SK-N-SH (cell line): ENCODE measurements at regions not wholly inside any gene's neighbourhood (a gene's known extent, or its start where the extent isn't known, plus 50 kb on each side); places are given as distances from the start of the nearest gene placed in this dataset.

ENCODE experiments used
- CTCF ChIA-PET: fragments of 300-600, 350-600 bp; formaldehyde crosslinking; extraction: SDS; loops from one replicate; lab custom pipeline; 2021; lab: Yijun Ruan, JAX
- POLR2A ChIA-PET: fragments of 350-600 bp; sonication (Branson Sonifier 250); formaldehyde crosslinking; extraction: SDS; loops from one replicate; lab custom pipeline; 2020; ENCODE audit warnings: antibody characterized with exemption, inconsistent platforms; lab: Yijun Ruan, JAX
- DNase-seq: peaks from one replicate; pipeline ENCODE4 v3.0.0; 2012
- H2AFZ ChIP-seq: fragments of 200-600 bp; sonication (generic); 2 replicates; pipeline ENCODE4 v1.8.1; 2016; ENCODE audit warnings: antibody characterized with exemption, mild to moderate bottlenecking, low read depth
- H3F3A ChIP-seq: fragments of 200-600 bp; sonication (generic); replicated peaks from 2 replicates; pipeline ENCODE3; 2016; ENCODE audit warnings: antibody characterized with exemption, mild to moderate bottlenecking; ENCODE audit not compliant: insufficient read depth
- H3K27ac ChIP-seq, 2 experiments: fragments of 200-500 bp in 1 of 2; fragments of 200-600 bp in 1 of 2; sonication (Bioruptor generic) in 1 of 2; sonication (generic), shearing (Covaris generic) in 1 of 2; 2 replicates each; pipeline versions ENCODE4 v1.5.1 to v1.6.1; 2014 to 2016; ENCODE audit warnings: low read depth in 2 of 2, inconsistent platforms in 1 of 2, low read length in 1 of 2, mild to moderate bottlenecking in 1 of 2, mixed read lengths in 1 of 2
- H3K27me3 ChIP-seq: fragments of 200-600 bp; sonication (generic), shearing (Covaris generic); 2 replicates; pipeline ENCODE4 v1.6.1; 2016; ENCODE audit warnings: mixed run types; ENCODE audit not compliant: insufficient read depth
- H3K36me3 ChIP-seq, 2 experiments: fragments of 200-500 bp in 1 of 2; fragments of 200-600 bp in 1 of 2; sonication (Bioruptor generic) in 1 of 2; sonication (generic) in 1 of 2; replicated peaks in 1 of 2; 2 replicates each; pipeline versions ENCODE3 to v1.5.1; 2014 to 2016; ENCODE audit warnings: low read length in 1 of 2, mild to moderate bottlenecking in 1 of 2; ENCODE audit not compliant: insufficient read depth in 2 of 2, control insufficient read depth in 1 of 2
- H3K4me1 ChIP-seq, 2 experiments: fragments of 200-500 bp in 1 of 2; fragments of 200-600 bp in 1 of 2; sonication (Bioruptor generic) in 1 of 2; sonication (generic), shearing (Covaris generic) in 1 of 2; 2 replicates each; pipeline versions ENCODE4 v1.5.1 to v1.6.1; 2014 to 2016; ENCODE audit warnings: low read depth in 1 of 2, low read length in 1 of 2, mixed run types in 1 of 2; ENCODE audit not compliant: insufficient read depth in 2 of 2, control insufficient read depth in 1 of 2
- H3K4me2 ChIP-seq: fragments of 200-600 bp; sonication (generic), shearing (Covaris generic); 2 replicates; pipeline ENCODE4 v1.6.1; 2017; ENCODE audit warnings: mixed run types
- H3K4me3 ChIP-seq, 2 experiments: fragments of 200-500 bp in 1 of 2; fragments of 200-600 bp in 1 of 2; sonication (Bioruptor generic) in 1 of 2; sonication (generic), shearing (Covaris generic) in 1 of 2; 2 replicates each; pipeline versions ENCODE4 v1.5.1 to v1.8.1; 2014 to 2016; ENCODE audit warnings: low read depth in 2 of 2, inconsistent platforms in 1 of 2, low read length in 1 of 2, mild to moderate bottlenecking in 1 of 2, mixed read lengths in 1 of 2, moderate library complexity in 1 of 2
- H3K79me2 ChIP-seq: fragments of 200-600 bp; sonication (generic); 2 replicates; pipeline ENCODE4 v1.8.1; 2017; ENCODE audit warnings: mild to moderate bottlenecking; ENCODE audit not compliant: insufficient read depth
- H3K9ac ChIP-seq: fragments of 200-600 bp; sonication (generic); 2 replicates; pipeline ENCODE4 v1.6.1; 2017; ENCODE audit warnings: mixed run types
- H3K9me2 ChIP-seq: fragments of 200-600 bp; sonication (generic); 2 replicates; pipeline ENCODE4 v1.6.1; 2017; ENCODE audit warnings: mixed run types
- H3K9me3 ChIP-seq: fragments of 200-600 bp; sonication (generic); 2 replicates; pipeline ENCODE4 v1.6.1; 2017; ENCODE audit warnings: mixed run types, mild to moderate bottlenecking, moderate library complexity
- H4K20me1 ChIP-seq: fragments of 200-600 bp; sonication (generic); 2 replicates; pipeline ENCODE4 v1.6.1; 2017; ENCODE audit warnings: mild to moderate bottlenecking, mixed run types; ENCODE audit not compliant: insufficient read depth
- ELF1 ChIP-seq: IDR thresholded peaks from 2 replicates; pipeline ENCODE4 v1.4.0; 2012
- EZH2phosphoT487 ChIP-seq: fragments of 200-600 bp; sonication (generic); IDR thresholded peaks from 2 replicates; pipeline ENCODE4 v1.6.1; 2017; ENCODE audit warnings: low read depth, mixed run types, mild to moderate bottlenecking, antibody characterized with exemption, moderate library complexity, borderline replicate concordance
- FOSL2 ChIP-seq: IDR thresholded peaks from 2 replicates; pipeline ENCODE4 v1.4.0; 2012; ENCODE audit warnings: low read depth, mild to moderate bottlenecking, moderate library complexity, borderline replicate concordance
- GABPA ChIP-seq: IDR thresholded peaks from 2 replicates; pipeline ENCODE4 v1.4.0; 2012; ENCODE audit warnings: low read depth, mild to moderate bottlenecking
- GATA2 ChIP-seq: sonication (generic); formaldehyde crosslinking; IDR thresholded peaks from 2 replicates; pipeline ENCODE4 v1.5.0; 2020; ENCODE audit warnings: mild to moderate bottlenecking, missing genetic modification reagents
- MXI1 ChIP-seq: IDR thresholded peaks from 2 replicates; pipeline ENCODE4 v1.6.1; 2012; ENCODE audit warnings: mild to moderate bottlenecking, low read depth, low read length, improper control_type of control experiment
- NFIC ChIP-seq: IDR thresholded peaks from 2 replicates; pipeline ENCODE4 v1.4.0; 2012; ENCODE audit warnings: borderline replicate concordance
- RAD21 ChIP-seq: IDR thresholded peaks from 2 replicates; pipeline ENCODE4 v1.6.1; 2012; ENCODE audit warnings: mild to moderate bottlenecking, low read length
- RFX5 ChIP-seq: IDR thresholded peaks from 2 replicates; pipeline ENCODE4 v1.6.1; 2012; ENCODE audit warnings: mild to moderate bottlenecking, improper control_type of control experiment, low read length
- RXRA ChIP-seq: IDR thresholded peaks from 2 replicates; pipeline ENCODE4 v1.4.0; 2012; ENCODE audit warnings: low read depth, mild to moderate bottlenecking, borderline replicate concordance
- SMC3 ChIP-seq: IDR thresholded peaks from 2 replicates; pipeline ENCODE4 v1.6.1; 2012; ENCODE audit warnings: low read depth, low read length, improper control_type of control experiment
- TEAD4 ChIP-seq: IDR thresholded peaks from 2 replicates; pipeline ENCODE4 v1.4.0; 2012; ENCODE audit warnings: mild to moderate bottlenecking, borderline replicate concordance; ENCODE audit not compliant: insufficient read depth
- YY1 ChIP-seq: IDR thresholded peaks from 2 replicates; pipeline ENCODE4 v1.4.0; 2012; ENCODE audit warnings: low read depth, mild to moderate bottlenecking
- WGBS: methylation state at CpG from one replicate; pipeline ENCODE4 v1.1.6; 2017; ENCODE audit warnings: low lambda C conversion rate; 5-methylcytosine and 5-hydroxymethylcytosine counted together
- TF ChIP-seq, protein P1 (sequence below): fragments of 200-600 bp; sonication (generic); IDR thresholded peaks from 2 replicates; pipeline ENCODE4 v1.6.1; 2017; ENCODE audit warnings: antibody characterized with exemption, mild to moderate bottlenecking, moderate library complexity
- TF ChIP-seq, protein P2 (sequence below): IDR thresholded peaks from 2 replicates; pipeline ENCODE4 v1.4.0; 2012; ENCODE audit warnings: low read depth

DNA sequence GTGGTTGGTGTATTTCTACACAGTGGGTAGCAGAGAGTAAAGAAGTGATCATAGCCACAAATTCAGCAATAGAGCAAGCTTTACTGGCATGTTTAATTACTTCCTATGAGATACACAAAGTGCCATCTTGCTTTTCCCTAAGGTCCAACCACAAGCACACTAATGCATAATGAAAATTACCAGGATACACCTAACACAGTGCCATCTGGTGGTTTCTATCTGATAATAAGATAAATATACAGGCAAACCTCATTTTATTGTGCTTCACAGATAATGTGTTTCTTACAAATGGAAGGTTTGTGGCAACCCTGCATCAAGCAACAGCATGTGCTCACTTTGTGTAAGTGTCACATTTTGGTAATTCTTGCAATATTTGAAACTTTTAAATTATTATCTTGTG, 223.0 kb downstream of the NSUN3 start:
- H3K4me1 ChIP-seq, result peaks cover 0 to 2% of the 10 kb centered on the region in 2 experiments; a peak in 2 of 4 replicates
- ChIA-PET POLR2A (no interaction called here), CTCF (interaction anchor here (0.6 to 4.7 kb wide), 8 partner anchors 10 to 153 kb away, joined by 3 to 21 read pairs (median 4); no protein-coding TSS in a partner anchor)
- no peak overlapping the region for H3K9ac ChIP-seq
- no peaks in the 10 kb centered on the region for H3K79me2 ChIP-seq
- no peak overlapping the region for H2AFZ ChIP-seq
- H3K27ac ChIP-seq, result peak overlapping the region in 1 of 2 experiments; percentile 11; a peak in 1 of 4 replicates
- no peaks in the 10 kb centered on the region for H4K20me1 ChIP-seq
- no peaks in the 10 kb centered on the region for H3K9me2 ChIP-seq
- H3K36me3 ChIP-seq, result no peaks in the 10 kb centered on the region
- no peak for TF ChIP-seq RXRA
- TF ChIP-seq MXI1, result no peak
- peak; percentile 34; the same call in 1 of the 2 replicates for TF ChIP-seq SMC3
- no peak for TF ChIP-seq YY1
- peak; percentile 47 for TF ChIP-seq RAD21
- TF ChIP-seq, protein P1, sequence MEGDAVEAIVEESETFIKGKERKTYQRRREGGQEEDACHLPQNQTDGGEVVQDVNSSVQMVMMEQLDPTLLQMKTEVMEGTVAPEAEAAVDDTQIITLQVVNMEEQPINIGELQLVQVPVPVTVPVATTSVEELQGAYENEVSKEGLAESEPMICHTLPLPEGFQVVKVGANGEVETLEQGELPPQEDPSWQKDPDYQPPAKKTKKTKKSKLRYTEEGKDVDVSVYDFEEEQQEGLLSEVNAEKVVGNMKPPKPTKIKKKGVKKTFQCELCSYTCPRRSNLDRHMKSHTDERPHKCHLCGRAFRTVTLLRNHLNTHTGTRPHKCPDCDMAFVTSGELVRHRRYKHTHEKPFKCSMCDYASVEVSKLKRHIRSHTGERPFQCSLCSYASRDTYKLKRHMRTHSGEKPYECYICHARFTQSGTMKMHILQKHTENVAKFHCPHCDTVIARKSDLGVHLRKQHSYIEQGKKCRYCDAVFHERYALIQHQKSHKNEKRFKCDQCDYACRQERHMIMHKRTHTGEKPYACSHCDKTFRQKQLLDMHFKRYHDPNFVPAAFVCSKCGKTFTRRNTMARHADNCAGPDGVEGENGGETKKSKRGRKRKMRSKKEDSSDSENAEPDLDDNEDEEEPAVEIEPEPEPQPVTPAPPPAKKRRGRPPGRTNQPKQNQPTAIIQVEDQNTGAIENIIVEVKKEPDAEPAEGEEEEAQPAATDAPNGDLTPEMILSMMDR, result peak; percentile 57
- no peak for TF ChIP-seq GATA2 (CRISPR knock-in tag)
- no peaks in the 10 kb centered on the region for H3K27me3 ChIP-seq
- peak; percentile 10 for DNase-seq
- no peak overlapping the region for H3K4me3 ChIP-seq
- no peaks in the 10 kb centered on the region for H3K9me3 ChIP-seq
- H3K4me2 ChIP-seq, result no peak overlapping the region
- no peaks in the 10 kb centered on the region for H3F3A ChIP-seq

DNA sequence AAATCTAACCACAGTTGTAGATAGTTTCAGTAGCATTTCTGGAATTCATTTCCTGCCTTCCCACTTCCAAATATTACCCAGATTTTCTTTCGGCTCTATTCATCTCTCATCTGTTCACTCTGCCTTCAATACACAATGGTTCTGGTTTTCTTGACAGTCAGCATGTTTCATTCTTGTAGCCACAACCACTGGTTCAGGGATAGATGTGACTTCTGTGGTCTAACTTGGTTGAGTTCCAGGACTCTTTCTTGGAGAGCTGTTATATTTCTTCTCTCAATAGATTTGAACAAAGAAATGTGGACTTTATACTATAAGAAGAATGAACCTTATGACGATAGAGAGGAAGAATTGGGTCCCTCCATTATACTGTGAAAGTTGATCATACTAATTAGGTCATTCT, 228.8 kb downstream of the NSUN3 start:
- WGBS, result 53% methylated on average over 2 of the region's 2 CpGs
- no peak overlapping the region for H3K9ac ChIP-seq
- no peaks in the 10 kb centered on the region for H3K4me1 ChIP-seq
- no peaks in the 10 kb centered on the region for H3K9me3 ChIP-seq
- H3K79me2 ChIP-seq, result no peaks in the 10 kb centered on the region
- H3K27me3 ChIP-seq, result no peaks in the 10 kb centered on the region
- H3K4me2 ChIP-seq, result no peak overlapping the region
- H3K27ac ChIP-seq, result no peak overlapping the region
- H4K20me1 ChIP-seq, result no peaks in the 10 kb centered on the region
- CTCF ChIA-PET, result interaction anchor here (1.0 kb wide), 1 partner anchor 13 kb away, joined by 7 read pairs; no protein-coding TSS in a partner anchor
- DNase-seq, result no peak
- H3F3A ChIP-seq, result no peaks in the 10 kb centered on the region
- TF ChIP-seq NFIC (no peak), FOSL2 (no peak), MXI1 (no peak), EZH2phosphoT487 (no peak)
- TF ChIP-seq, all 33 proteins: peak for 0
- POLR2A ChIA-PET, result no interaction called here
- Histone ChIP-seq H3K36me3 (no peaks in the 10 kb centered on the region), H2AFZ (no peak overlapping the region), H3K4me3 (no peak overlapping the region), H3K9me2 (no peaks in the 10 kb centered on the region)

DNA sequence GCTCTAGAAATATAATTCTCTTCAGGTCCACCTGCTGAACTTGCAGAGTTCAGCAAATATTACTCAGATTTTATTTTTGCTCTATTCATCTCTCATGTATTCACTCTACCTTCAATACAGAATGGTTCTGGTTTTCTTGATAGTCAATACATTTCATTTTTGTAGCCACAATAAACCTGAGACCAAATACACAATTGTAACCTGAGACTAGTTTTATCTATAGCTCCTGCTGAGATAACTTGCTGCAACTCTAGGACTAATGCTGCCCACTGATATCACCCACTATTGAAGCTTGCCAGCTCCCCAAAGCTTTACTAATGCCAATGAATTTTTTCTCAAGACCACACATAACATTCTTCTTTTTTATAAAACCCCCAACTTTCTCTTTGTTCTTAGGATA, 229.3 kb downstream of the NSUN3 start:
- H3K9ac ChIP-seq, result no peak overlapping the region
- H3K9me2 ChIP-seq, result no peaks in the 10 kb centered on the region
- no peak overlapping the region for H2AFZ ChIP-seq
- ChIA-PET POLR2A (no interaction called here), CTCF (interaction anchor here (1.0 kb wide), 1 partner anchor 12 kb away, joined by 7 read pairs; no protein-coding TSS in a partner anchor)
- no peaks in the 10 kb centered on the region for H3K79me2 ChIP-seq
- no peaks in the 10 kb centered on the region for H4K20me1 ChIP-seq
- H3K4me1 ChIP-seq, result no peaks in the 10 kb centered on the region
- no peak overlapping the region for H3K27ac ChIP-seq
- DNase-seq, result no peak
- TF ChIP-seq MXI1 (no peak), TEAD4 (no peak), GABPA (no peak), RXRA (no peak), ELF1 (no peak), RFX5 (no peak)
- TF ChIP-seq, protein P2, sequence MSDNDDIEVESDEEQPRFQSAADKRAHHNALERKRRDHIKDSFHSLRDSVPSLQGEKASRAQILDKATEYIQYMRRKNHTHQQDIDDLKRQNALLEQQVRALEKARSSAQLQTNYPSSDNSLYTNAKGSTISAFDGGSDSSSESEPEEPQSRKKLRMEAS, result no peak
- TF ChIP-seq, all 33 proteins: peak for 0
- no peaks in the 10 kb centered on the region for H3K27me3 ChIP-seq
- no peaks in the 10 kb centered on the region for H3K9me3 ChIP-seq
- H3K36me3 ChIP-seq, result no peaks in the 10 kb centered on the region
- H3K4me2 ChIP-seq, result no peak overlapping the region
- H3K4me3 ChIP-seq, result no peak overlapping the region
- no peaks in the 10 kb centered on the region for H3F3A ChIP-seq
